Hepatocyte (in vitro differentiated cells): ENCODE measurements at regions not wholly inside any gene's neighbourhood (a gene's known extent, or its start where the extent isn't known, plus 50 kb on each side); places are given as distances from the start of the nearest gene placed in this dataset.

ENCODE experiments used
- DNase-seq: peaks from one replicate; pipeline ENCODE4 v3.0.0-alpha.2; 2016; ENCODE audit warnings: low spot score
- H2AFZ ChIP-seq: fragments of 200-600 bp; sonication (generic); 2 replicates; pipeline ENCODE4 v1.6.0; 2016; ENCODE audit warnings: antibody characterized with exemption, mild to moderate bottlenecking
- H3K27ac ChIP-seq: fragments of 200-600 bp; sonication (generic); 2 replicates; pipeline ENCODE4 v1.5.1; 2016; ENCODE audit warnings: mild to moderate bottlenecking
- H3K27me3 ChIP-seq: fragments of 200-600 bp; sonication (generic); 2 replicates; pipeline ENCODE4 v1.6.1; 2016
- H3K36me3 ChIP-seq: fragments of 200-600 bp; sonication (generic); replicated peaks from 2 replicates; pipeline ENCODE4 v1.5.1; 2016; ENCODE audit warnings: low read depth; ENCODE audit not compliant: insufficient read depth
- H3K4me1 ChIP-seq: fragments of 200-600 bp; sonication (generic); 2 replicates; pipeline ENCODE4 v1.5.1; 2016; ENCODE audit warnings: mild to moderate bottlenecking, moderate library complexity; ENCODE audit not compliant: insufficient read depth
- H3K4me2 ChIP-seq: fragments of 200-600 bp; sonication (generic); 2 replicates; pipeline ENCODE4 v1.6.0; 2016
- H3K4me3 ChIP-seq: fragments of 200-600 bp; sonication (generic); 2 replicates; pipeline ENCODE4 v1.5.1; 2016; ENCODE audit warnings: mild to moderate bottlenecking
- H3K79me2 ChIP-seq: fragments of 200-600 bp; sonication (generic); 2 replicates; pipeline ENCODE4 v1.6.0; 2017; ENCODE audit warnings: mild to moderate bottlenecking
- H3K9me2 ChIP-seq: fragments of 200-600 bp; sonication (generic); replicated peaks from 2 replicates; pipeline ENCODE4 v1.6.0; 2017; ENCODE audit warnings: mild to moderate bottlenecking; ENCODE audit not compliant: insufficient read depth
- H3K9me3 ChIP-seq: fragments of 200-600 bp; sonication (generic); 2 replicates; pipeline ENCODE4 v1.5.1; 2016; ENCODE audit warnings: low read depth, mild to moderate bottlenecking
- H4K20me1 ChIP-seq: fragments of 200-600 bp; sonication (generic); 2 replicates; pipeline ENCODE4 v1.6.0; 2016; ENCODE audit warnings: mild to moderate bottlenecking; ENCODE audit not compliant: insufficient read depth, poor library complexity, severe bottlenecking
- EZH2 ChIP-seq: fragments of 200-600 bp; sonication (generic); IDR thresholded peaks from 2 replicates; pipeline ENCODE4 v1.6.1; 2016; ENCODE audit warnings: antibody characterized with exemption, mild to moderate bottlenecking, borderline replicate concordance
- EZH2phosphoT487 ChIP-seq: fragments of 200-600 bp; sonication (generic); IDR thresholded peaks from one replicate; pipeline ENCODE4 v1.6.1; 2018; ENCODE audit warnings: antibody characterized with exemption, mild to moderate bottlenecking, low read depth, moderate library complexity; ENCODE audit not compliant: unreplicated experiment, severe bottlenecking
- WGBS: methylation state at CpG from one replicate; pipeline ENCODE4 v1.1.6; 2016; ENCODE audit warnings: low lambda C conversion rate; ENCODE audit errors: missing lambda C conversion rate; 5-methylcytosine and 5-hydroxymethylcytosine counted together
- TF ChIP-seq, protein P1 (sequence below): fragments of 200-600 bp; sonication (generic); IDR thresholded peaks from 2 replicates; pipeline ENCODE4 v1.5.1; 2016; ENCODE audit warnings: antibody characterized with exemption, mild to moderate bottlenecking; ENCODE audit not compliant: poor library complexity

DNA sequence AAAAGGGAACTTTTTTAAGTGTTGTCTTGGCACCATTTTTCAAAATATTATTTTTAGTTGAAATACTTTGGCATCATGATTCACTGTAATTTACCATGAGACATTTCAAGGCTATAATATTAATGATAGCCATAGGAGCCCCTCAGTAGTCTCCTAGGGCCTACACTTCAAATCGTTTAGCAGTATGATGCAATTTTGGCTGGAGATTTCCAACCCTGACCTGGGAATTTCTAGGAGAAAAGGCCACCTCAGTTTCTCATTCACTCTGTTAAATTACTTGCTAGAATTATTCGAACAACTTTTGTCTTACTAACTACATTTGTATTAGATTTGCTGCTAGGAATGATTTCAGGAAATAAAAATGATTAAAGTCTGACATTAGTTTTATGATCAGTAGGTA is 1610.9 kb upstream of the RAG2 start:
- Histone ChIP-seq H3K9me3 (no peaks in the 10 kb centered on the region), H3K79me2 (no peaks in the 10 kb centered on the region), H3K4me3 (no peak overlapping the region), H4K20me1 (no peaks in the 10 kb centered on the region), H3K27ac (no peak overlapping the region), H3K27me3 (no peaks in the 10 kb centered on the region), H2AFZ (no peak overlapping the region), H3K4me2 (no peak overlapping the region), H3K4me1 (no peaks in the 10 kb centered on the region), H3K9me2 (no peaks in the 10 kb centered on the region), H3K36me3 (no peaks in the 10 kb centered on the region)
- 89% methylated on average over 2 of the region's 2 CpGs for WGBS
- no peak for DNase-seq
- no peak for TF ChIP-seq EZH2phosphoT487
- TF ChIP-seq EZH2 = no peak
- TF ChIP-seq, protein P1, sequence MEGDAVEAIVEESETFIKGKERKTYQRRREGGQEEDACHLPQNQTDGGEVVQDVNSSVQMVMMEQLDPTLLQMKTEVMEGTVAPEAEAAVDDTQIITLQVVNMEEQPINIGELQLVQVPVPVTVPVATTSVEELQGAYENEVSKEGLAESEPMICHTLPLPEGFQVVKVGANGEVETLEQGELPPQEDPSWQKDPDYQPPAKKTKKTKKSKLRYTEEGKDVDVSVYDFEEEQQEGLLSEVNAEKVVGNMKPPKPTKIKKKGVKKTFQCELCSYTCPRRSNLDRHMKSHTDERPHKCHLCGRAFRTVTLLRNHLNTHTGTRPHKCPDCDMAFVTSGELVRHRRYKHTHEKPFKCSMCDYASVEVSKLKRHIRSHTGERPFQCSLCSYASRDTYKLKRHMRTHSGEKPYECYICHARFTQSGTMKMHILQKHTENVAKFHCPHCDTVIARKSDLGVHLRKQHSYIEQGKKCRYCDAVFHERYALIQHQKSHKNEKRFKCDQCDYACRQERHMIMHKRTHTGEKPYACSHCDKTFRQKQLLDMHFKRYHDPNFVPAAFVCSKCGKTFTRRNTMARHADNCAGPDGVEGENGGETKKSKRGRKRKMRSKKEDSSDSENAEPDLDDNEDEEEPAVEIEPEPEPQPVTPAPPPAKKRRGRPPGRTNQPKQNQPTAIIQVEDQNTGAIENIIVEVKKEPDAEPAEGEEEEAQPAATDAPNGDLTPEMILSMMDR = no peak

DNA sequence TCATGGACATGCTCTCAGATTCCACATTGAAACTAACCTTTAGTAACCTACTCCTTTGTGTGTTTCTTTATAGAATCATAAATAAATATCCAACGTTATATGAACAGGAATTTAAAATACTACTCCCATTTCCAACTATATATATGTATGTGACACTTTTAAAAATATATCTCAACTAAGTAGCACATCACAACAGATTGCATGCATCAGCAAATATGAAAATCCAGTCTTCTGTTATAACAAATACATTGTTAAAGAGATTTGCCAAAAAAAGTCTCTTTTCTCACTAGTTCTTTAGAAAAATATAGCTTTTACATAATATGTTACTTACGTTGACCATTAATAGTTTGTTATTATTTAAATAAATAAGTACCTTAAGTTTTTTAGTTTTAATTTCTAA is 1608.6 kb upstream of the RAG2 start:
- no peaks in the 10 kb centered on the region for H3K79me2 ChIP-seq
- TF ChIP-seq EZH2phosphoT487 (no peak), EZH2 (no peak)
- TF ChIP-seq, protein P1 = no peak
- H3K36me3 ChIP-seq = no peaks in the 10 kb centered on the region
- no peak overlapping the region for H3K4me3 ChIP-seq
- DNase-seq = no peak
- no peak overlapping the region for H3K4me2 ChIP-seq
- H3K4me1 ChIP-seq = no peaks in the 10 kb centered on the region
- H3K27ac ChIP-seq = no peak overlapping the region
- no peaks in the 10 kb centered on the region for H3K9me3 ChIP-seq
- no peaks in the 10 kb centered on the region for H3K9me2 ChIP-seq
- H2AFZ ChIP-seq = no peak overlapping the region
- no peaks in the 10 kb centered on the region for H4K20me1 ChIP-seq
- H3K27me3 ChIP-seq = no peaks in the 10 kb centered on the region
- 90% methylated on average over 2 of the region's 2 CpGs for WGBS

DNA sequence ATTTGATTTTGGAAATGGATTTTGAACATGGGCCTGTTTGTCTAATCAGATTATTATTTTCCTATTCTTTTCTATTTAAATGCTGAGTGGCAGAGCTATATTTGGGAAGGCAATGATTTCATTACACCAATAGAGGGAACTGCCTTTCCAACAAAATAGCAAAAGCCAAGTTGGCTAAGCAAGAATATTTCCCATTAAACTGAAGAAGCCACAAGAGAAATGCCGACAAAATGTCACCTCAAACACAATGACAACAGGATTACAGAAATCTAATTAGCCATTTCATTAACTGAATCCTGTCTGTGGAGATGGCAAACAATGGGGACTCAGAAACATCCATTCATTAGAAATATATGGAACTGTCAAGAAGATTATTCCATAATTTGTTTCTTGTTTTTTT is 1593.1 kb upstream of the RAG2 start:
- no peak for DNase-seq
- Histone ChIP-seq H3K27ac (no peak overlapping the region), H2AFZ (no peak overlapping the region), H3K4me2 (no peak overlapping the region), H3K36me3 (no peaks in the 10 kb centered on the region), H3K9me2 (no peaks in the 10 kb centered on the region), H3K27me3 (no peaks in the 10 kb centered on the region), H3K9me3 (no peaks in the 10 kb centered on the region), H3K79me2 (no peaks in the 10 kb centered on the region), H3K4me1 (no peaks in the 10 kb centered on the region), H3K4me3 (no peak overlapping the region), H4K20me1 (no peaks in the 10 kb centered on the region)
- TF ChIP-seq, protein P1 = peak; percentile 3
- no peak for TF ChIP-seq EZH2
- no peak for TF ChIP-seq EZH2phosphoT487
- 97% methylated on average over 1 of the region's 1 CpG for WGBS
